Endothelial cell of umbilical vein (primary cell): ENCODE measurements at regions not wholly inside any gene's neighbourhood (a gene's known extent, or its start where the extent isn't known, plus 50 kb on each side); places are given as distances from the start of the nearest gene placed in this dataset.

Source experiments
- BruUV-seq: library from RNA; stranded (reverse); fragments of 400-500 nt; replicated peaks from 2 replicates; lab custom pipeline; 2021; lab: Mats Ljungman, UMichigan
- CTCF ChIA-PET: fragments of 300-600, 350-600 bp; sonication (Branson Sonifier 250); formaldehyde crosslinking; loops from one replicate; lab custom pipeline; 2021; ENCODE audit warnings: antibody characterized with exemption, inconsistent platforms; lab: Charles Lee
- POLR2A ChIA-PET: fragments of 300-600, 350-600 bp; sonication (Branson Sonifier 250); formaldehyde crosslinking; loops from one replicate; lab custom pipeline; 2021; ENCODE audit warnings: antibody characterized with exemption, inconsistent platforms; lab: Charles Lee
- DNase-seq: peaks from one replicate; pipeline ENCODE4 v3.0.0-alpha.2; 2011; ENCODE audit warnings: low read depth, low spot score
- FAIRE-seq: peaks from 2 replicates; lab custom pipeline; 2011; peaks lifted over from hg19 to GRCh38; lab: Jason Lieb, UNC
- H2AFZ ChIP-seq: 2 replicates; pipeline ENCODE4 v1.6.0; 2012; ENCODE audit warnings: low read depth, low read length, control low read depth, inconsistent platforms
- H3K27ac ChIP-seq: 2 replicates; pipeline ENCODE4 v1.5.1; 2011; ENCODE audit warnings: low read depth, mild to moderate bottlenecking, control low read depth, low read length, moderate library complexity; ENCODE audit not compliant: insufficient read depth
- H3K27me3 ChIP-seq, 2 experiments: 2 replicates each; pipeline versions ENCODE4 v1.6.0 to v1.6.1; 2011; ENCODE audit warnings: low read length in 2 of 2, mixed read lengths in 1 of 2; ENCODE audit not compliant: control insufficient read depth in 2 of 2, insufficient read depth in 2 of 2
- H3K36me3 ChIP-seq, 2 experiments: 2 replicates in 1 of 2; 3 replicates in 1 of 2; pipeline ENCODE4 v1.5.1; 2011; ENCODE audit warnings: low read length in 2 of 2, mild to moderate bottlenecking in 1 of 2, moderate library complexity in 1 of 2; ENCODE audit not compliant: control insufficient read depth in 2 of 2, insufficient read depth in 2 of 2; ENCODE audit errors: extremely low read depth in 1 of 2
- H3K4me1 ChIP-seq: 3 replicates; pipeline ENCODE4 v1.5.1; 2011; ENCODE audit warnings: mild to moderate bottlenecking, low read length; ENCODE audit not compliant: control insufficient read depth, insufficient read depth; ENCODE audit errors: extremely low read depth
- H3K4me2 ChIP-seq: 2 replicates; pipeline ENCODE4 v1.6.1; 2011; ENCODE audit warnings: low read length, control low read depth, mixed read lengths; ENCODE audit not compliant: insufficient read depth
- H3K4me3 ChIP-seq, 3 experiments: fragments of 200-600 bp in 1 of 3; sonication (generic), shearing (Covaris generic) in 1 of 3; replicated peaks in 1 of 3; 2 replicates each; pipeline ENCODE4 v1.5.1; 2011 to 2016; ENCODE audit warnings: control low read depth in 3 of 3, low read length in 3 of 3, mild to moderate bottlenecking in 2 of 3, inconsistent platforms in 1 of 3, low read depth in 1 of 3, moderate library complexity in 1 of 3; ENCODE audit not compliant: insufficient read depth in 1 of 3
- H3K79me2 ChIP-seq: 2 replicates; pipeline ENCODE4 v1.6.0; 2012; ENCODE audit warnings: low read length, inconsistent platforms; ENCODE audit not compliant: control insufficient read depth, insufficient read depth
- H3K9ac ChIP-seq: replicated peaks from 2 replicates; pipeline ENCODE3; 2011; ENCODE audit warnings: low read length, control low read depth; ENCODE audit not compliant: insufficient read depth; ENCODE audit errors: extremely low read depth
- H3K9me1 ChIP-seq: replicated peaks from 3 replicates; pipeline ENCODE4 v1.6.0; 2011; ENCODE audit warnings: mild to moderate bottlenecking, low read length; ENCODE audit not compliant: control insufficient read depth, insufficient read depth; ENCODE audit errors: extremely low read depth
- H3K9me3 ChIP-seq: replicated peaks from 2 replicates; pipeline ENCODE4 v1.5.1; 2012; ENCODE audit warnings: low read length, inconsistent platforms; ENCODE audit not compliant: control insufficient read depth, insufficient read depth
- H4K20me1 ChIP-seq: replicated peaks from 2 replicates; pipeline ENCODE3; 2011; ENCODE audit warnings: mild to moderate bottlenecking, low read length; ENCODE audit not compliant: control insufficient read depth, insufficient read depth; ENCODE audit errors: extremely low read depth
- CTCF ChIP-seq, 2 donors: IDR thresholded peaks; 1 replicate in 1 of 2; 2 replicates in 1 of 2; pipeline ENCODE4 v1.5.1; 2011; ENCODE audit warnings: low read length in 2 of 2, mild to moderate bottlenecking in 2 of 2, moderate library complexity in 2 of 2, control low read depth in 1 of 2, inconsistent platforms in 1 of 2, low read depth in 1 of 2; ENCODE audit not compliant: insufficient read depth in 1 of 2; ENCODE audit errors: extremely low read depth in 1 of 2
- EZH2 ChIP-seq: IDR thresholded peaks from 2 replicates; pipeline ENCODE4 v1.6.1; 2012; ENCODE audit warnings: borderline replicate concordance, low read depth, mild to moderate bottlenecking, moderate library complexity, low read length, inconsistent platforms; ENCODE audit not compliant: severe bottlenecking
- FOS ChIP-seq: IDR thresholded peaks from 2 replicates; pipeline ENCODE4 v1.6.1; 2011; ENCODE audit warnings: mild to moderate bottlenecking, low read length, moderate library complexity, borderline replicate concordance; ENCODE audit not compliant: insufficient read depth
- GATA2 ChIP-seq: IDR thresholded peaks from 2 replicates; pipeline ENCODE4 v1.7.0; 2011; ENCODE audit warnings: low read depth, mild to moderate bottlenecking, moderate library complexity, mixed read lengths, low read length; ENCODE audit not compliant: insufficient read length, insufficient read depth
- JUN ChIP-seq: IDR thresholded peaks from 2 replicates; pipeline ENCODE4 v1.6.1; 2011; ENCODE audit warnings: borderline replicate concordance, low read depth; ENCODE audit not compliant: insufficient read length, insufficient read depth
- MAX ChIP-seq: IDR thresholded peaks from 2 replicates; pipeline ENCODE4 v1.6.1; 2011; ENCODE audit not compliant: insufficient read depth, insufficient read length
- MYC ChIP-seq: IDR thresholded peaks from one replicate; pipeline ENCODE4 v1.6.1; 2011; ENCODE audit warnings: mild to moderate bottlenecking, low read depth, low read length
- POLR2A ChIP-seq: IDR thresholded peaks from 2 replicates; pipeline ENCODE4 v1.6.1; 2012; ENCODE audit warnings: low read depth, mild to moderate bottlenecking, control low read depth, low read length
- POLR2AphosphoS5 ChIP-seq: IDR thresholded peaks from 2 replicates; pipeline ENCODE4 v1.6.1; 2012; ENCODE audit warnings: low read depth, mild to moderate bottlenecking, control low read depth, low read length, moderate library complexity; ENCODE audit not compliant: insufficient read depth
- dilution Hi-C: fragments of 300-500 bp; cut with MboI; formaldehyde crosslinking; loops from one replicate; pipeline ENCODE4 v1.15.0; 2019; ENCODE audit warnings: low sequenced_read_pairs; ENCODE audit not compliant: extremely low pct_ligation_motif_present
- intact Hi-C: fragments of 100-400 bp; cut with micrococcal nuclease; formaldehyde crosslinking; loops from one replicate; pipeline ENCODE4 v1.10.0; 2022

GRCh38 chr9:102700936-102701335 is 294.2 kb upstream of the CYLC2 start:
- Histone ChIP-seq H3K79me2 (no peaks in the 10 kb centered on the region), H3K27me3 (no peaks in the 10 kb centered on the region), H3K4me1 (no peaks in the 10 kb centered on the region), H3K36me3 (no peaks in the 10 kb centered on the region), H3K27ac (no peak overlapping the region), H3K4me3 (no peak overlapping the region), H2AFZ (no peak overlapping the region), H3K9ac (no peak overlapping the region), H3K9me1 (no peaks in the 10 kb centered on the region), H4K20me1 (no peaks in the 10 kb centered on the region), H3K9me3 (peaks cover 2% of the 10 kb centered on the region), H3K4me2 (no peak overlapping the region)
- no TSS peak for BruUV-seq
- ChIA-PET POLR2A (no interaction called here), CTCF (no interaction called here)
- DNase-seq (no peak), FAIRE-seq (no peak)
- TF ChIP-seq POLR2A, result no peak
- no peak for TF ChIP-seq POLR2AphosphoS5
- no peak for TF ChIP-seq JUN
- no peak for TF ChIP-seq FOS
- no peak for TF ChIP-seq MAX
- no peak for TF ChIP-seq EZH2
- no peak for TF ChIP-seq CTCF (IDR thresholded peaks at IDR 0.05; ENCODE audit: extremely low read depth in 1 of 2, insufficient read depth in 1 of 2, low read depth in 1 of 2, low read length in 2 of 2)
- TF ChIP-seq MYC, result no peak
- no peak for TF ChIP-seq GATA2
- intact Hi-C loops, result no loop called here
- dilution Hi-C loops, result no loop called here
